GM18505 (cell line): ENCODE measurements at regions not wholly inside any gene's neighbourhood (a gene's known extent, or its start where the extent isn't known, plus 50 kb on each side); places are given as distances from the start of the nearest gene placed in this dataset.
"Not testable (repeated sequence)": the region's sequence is repeated elsewhere in the genome, so short reads cannot be mapped to it uniquely, and the experiment has no call there.

ENCODE experiments used
- ATAC-seq: cut with Tn5 transposase; IDR thresholded peaks from one replicate; pipeline ENCODE4 v1.9.1; 2021; ENCODE audit not compliant: unreplicated experiment

GRCh38 chr17:64800987-64801386 lies 118.3 kb downstream of the LRRC37A3 start:
- not testable (repeated sequence) for ATAC-seq

DNA sequence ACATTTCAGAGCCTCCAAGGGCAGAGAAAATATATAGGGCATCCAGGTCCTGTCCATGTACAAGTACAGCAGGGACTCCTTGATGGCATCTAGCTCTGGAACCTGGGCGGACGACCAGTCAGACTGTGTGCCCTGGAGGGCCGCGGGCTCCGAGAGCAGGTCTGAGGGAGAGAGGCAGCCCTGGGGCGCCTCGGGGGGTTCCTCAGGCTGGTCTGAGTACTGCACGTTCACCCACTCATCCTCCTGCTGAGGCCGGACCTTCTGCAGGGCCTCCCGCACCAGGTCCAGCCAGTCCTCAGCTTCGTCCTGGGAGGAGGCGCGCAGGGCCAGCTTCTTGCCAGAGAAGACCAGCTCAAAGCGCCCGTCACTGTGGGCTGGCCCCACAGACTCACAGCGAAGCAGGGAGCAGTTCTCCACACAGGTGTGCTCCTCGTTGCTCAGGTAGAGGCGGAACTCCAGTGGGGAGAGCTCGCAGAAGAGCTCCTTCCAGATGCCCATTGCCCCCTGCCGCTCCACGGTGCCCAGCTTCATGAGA lies 118.8 kb downstream of the LRRC37A3 start:
- not testable (repeated sequence) for ATAC-seq

DNA sequence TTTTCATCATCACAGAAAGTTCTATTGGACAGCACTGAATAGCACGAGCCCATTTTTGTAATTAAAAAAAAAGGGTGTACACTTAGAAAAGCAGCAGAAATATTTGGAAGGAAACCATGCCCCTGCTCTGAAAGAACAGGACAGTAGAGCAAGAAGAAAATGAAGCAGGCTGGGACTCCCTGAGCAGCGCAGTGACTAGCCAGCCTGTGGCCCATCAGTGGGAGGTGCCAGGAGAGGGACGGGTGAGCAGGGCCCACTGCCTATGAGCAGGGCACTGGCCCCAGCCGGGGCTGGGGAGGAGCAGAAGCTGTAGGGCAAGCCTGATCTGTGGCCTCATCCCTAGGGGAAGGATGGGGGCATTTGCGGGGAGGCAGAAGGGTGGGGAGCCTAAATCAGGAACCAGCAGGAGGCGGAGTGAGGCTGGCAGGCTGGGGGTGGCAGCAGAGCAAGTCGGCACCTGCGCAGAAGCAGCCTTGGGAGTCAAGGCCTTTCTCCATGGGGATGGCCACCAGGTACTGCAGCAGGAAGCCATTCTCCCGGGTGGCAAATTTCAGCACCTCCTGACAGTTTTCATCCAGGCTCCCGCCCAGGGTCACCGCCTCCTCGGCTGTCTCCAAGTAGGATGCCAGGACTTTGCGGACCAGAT lies 119.6 kb downstream of the LRRC37A3 start:
- ATAC-seq, result not testable (repeated sequence)

DNA sequence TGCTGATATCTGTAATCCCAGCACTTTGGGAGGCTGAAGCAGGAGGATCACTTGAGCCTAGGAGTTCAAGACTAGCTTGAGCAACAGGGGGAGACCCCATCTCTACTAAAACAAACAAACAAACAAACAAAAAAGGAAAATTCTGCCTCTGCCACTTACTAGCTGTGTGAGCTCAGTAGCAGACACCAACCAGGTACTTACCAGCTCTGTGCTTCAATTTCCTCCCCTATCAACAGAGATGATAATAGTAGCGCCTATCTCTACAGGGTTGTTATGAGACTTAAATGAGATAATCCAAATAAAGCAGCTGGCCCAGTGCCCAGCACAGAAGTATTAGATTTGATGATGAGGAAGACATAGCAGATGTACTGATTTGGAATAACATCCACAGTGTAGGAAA lies 120.3 kb downstream of the LRRC37A3 start:
- not testable (repeated sequence) for ATAC-seq

- ATAC-seq, result not testable (repeated sequence)
Observed at GRCh38 chr17:64798489-64798790, 120.8 kb downstream of the LRRC37A3 start.

DNA sequence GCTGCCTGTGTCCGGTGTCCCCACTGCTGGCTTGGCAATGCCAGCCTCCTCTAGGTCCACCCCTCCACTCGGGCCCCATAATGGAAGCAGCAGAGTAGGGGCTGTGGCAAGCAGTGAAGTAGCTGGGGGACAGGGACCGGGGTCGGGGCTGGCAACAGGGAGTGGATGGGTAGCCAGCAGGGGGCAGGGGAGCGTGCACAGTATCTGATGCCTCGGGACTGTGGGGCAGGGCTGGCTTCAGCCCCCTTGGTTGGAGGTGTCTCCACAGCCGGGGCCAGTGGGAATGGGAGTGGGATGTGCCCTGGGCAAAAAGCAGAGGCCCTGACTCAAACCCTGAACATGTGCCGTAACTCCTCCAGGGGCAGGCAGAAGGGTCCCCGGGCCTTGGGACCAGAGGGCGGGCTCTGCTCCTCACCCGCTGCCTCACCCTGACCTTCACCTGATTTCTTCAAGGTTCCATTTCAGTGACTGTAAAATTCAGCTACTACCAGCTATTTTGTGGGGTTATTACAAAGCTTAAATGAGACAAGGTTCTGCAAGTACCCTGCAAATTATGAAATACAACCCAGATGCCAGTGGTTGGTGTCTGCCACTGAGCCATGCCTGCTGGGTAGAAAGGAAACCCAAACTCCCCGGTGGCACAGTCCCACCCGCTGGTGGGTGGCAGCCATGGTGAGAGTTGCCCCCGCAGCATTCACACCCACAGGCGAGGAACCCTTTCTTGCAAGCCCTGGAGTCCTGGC lies 121.4 kb downstream of the LRRC37A3 start:
- not testable (repeated sequence) for ATAC-seq

GRCh38 chr17:64795342-64795741 lies 123.9 kb downstream of the LRRC37A3 start:
- ATAC-seq, result not testable (repeated sequence)

- ATAC-seq, result not testable (repeated sequence)
Observed at GRCh38 chr17:64794548-64795274, 124.6 kb downstream of the LRRC37A3 start.

GRCh38 chr17:64794113-64794512 lies 125.2 kb downstream of the LRRC37A3 start:
- ATAC-seq, result not testable (repeated sequence)

GRCh38 chr17:64792793-64793575 lies 126.3 kb downstream of the LRRC37A3 start:
- ATAC-seq, result not testable (repeated sequence)

GRCh38 chr17:64792276-64792675 lies 127.0 kb downstream of the LRRC37A3 start:
- ATAC-seq, result not testable (repeated sequence)

GRCh38 chr17:64791691-64792090 lies 127.6 kb downstream of the LRRC37A3 start:
- ATAC-seq, result not testable (repeated sequence)

DNA sequence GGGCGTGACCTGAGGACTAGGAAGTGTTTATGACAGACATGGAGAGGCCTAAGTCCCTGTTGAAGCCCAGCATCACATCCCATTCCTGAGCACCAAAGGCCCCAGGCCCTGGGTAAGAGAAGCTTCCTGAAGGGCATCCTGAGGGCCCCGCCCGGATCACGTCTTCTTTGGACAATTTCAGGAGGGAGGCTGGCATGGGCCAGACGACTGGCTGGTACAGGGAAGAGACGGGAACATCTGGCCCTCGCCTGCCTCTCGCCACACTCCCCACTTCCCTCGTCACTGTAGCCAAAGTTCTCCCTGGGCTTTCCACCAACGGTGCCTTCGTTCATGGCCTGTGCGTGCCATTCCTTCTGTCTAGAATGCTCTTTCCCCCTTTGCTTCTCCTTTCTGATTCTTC lies 128.1 kb downstream of the LRRC37A3 start:
- not testable (repeated sequence) for ATAC-seq

- not testable (repeated sequence) for ATAC-seq
Observed at GRCh38 chr17:64790690-64791089, 128.6 kb upstream of the SMURF2 start.

DNA sequence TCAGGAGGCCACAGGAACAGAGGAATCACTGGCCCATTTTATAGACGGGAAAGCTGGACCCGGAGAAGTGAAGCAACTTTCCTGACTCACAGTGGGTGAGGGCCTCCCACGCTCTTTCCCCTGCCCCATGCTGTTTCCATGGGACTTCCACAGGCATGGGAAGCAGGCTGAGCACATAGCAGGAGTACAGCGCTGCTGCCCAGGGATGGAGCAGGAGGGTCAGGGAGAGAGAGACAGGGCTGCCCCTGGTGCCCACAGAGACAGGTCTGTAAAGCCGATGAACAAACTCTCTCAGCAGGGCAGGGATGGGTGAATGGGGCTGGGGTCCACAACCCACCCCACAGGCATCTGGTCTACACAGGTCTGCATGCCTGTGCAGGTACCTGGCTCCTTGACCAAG lies 128.1 kb upstream of the SMURF2 start:
- not testable (repeated sequence) for ATAC-seq

DNA sequence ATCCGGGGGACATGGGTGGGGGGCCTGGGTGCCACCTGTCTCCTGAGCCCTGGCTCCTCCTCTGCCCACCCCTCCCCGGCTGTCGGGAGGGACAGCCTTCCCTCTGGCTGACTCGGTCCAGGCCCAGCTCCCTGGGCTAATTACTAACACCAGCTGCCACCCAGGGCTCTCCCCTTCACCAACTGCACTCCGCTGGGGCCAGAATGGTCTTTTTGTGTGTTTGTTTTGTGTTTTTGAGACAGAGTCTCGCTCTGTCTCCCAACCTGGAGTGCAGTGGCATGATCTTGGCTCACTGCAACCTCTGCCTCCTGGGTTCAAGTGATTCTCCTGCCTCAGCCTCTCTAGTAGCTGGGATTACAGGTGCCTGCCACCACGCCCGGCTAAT lies 126.9 kb upstream of the SMURF2 start:
- not testable (repeated sequence) for ATAC-seq
